K562 (cell line): ENCODE measurements at regions not wholly inside any gene's neighbourhood (a gene's known extent, or its start where the extent isn't known, plus 50 kb on each side); places are given as distances from the start of the nearest gene placed in this dataset.

Experiments
- ATAC-seq: fragments of 200-7000 bp; cut with Tn5 transposase; 3 replicates; pipeline ENCODE4 v1.9.1; 2020; ENCODE audit warnings: moderate library complexity
- BruUV-seq: library from RNA; stranded (reverse); fragments of 400-500 nt; replicated peaks from 2 replicates; lab custom pipeline; 2021; lab: Mats Ljungman, UMichigan
- CTCF ChIA-PET: fragments of 300-600 bp; formaldehyde crosslinking; extraction: SDS; loops from one replicate; lab custom pipeline; 2021; ENCODE audit warnings: low intra/inter-chr PET ratio; lab: Yijun Ruan, JAX
- POLR2A ChIA-PET: fragments of 300-600, 350-650 bp; sonication (Branson Sonifier 250); formaldehyde crosslinking; extraction: SDS; loops from one replicate; lab custom pipeline; 2021; ENCODE audit warnings: antibody characterized with exemption, inconsistent platforms; lab: Yijun Ruan, JAX
- DNase-seq, 4 experiments: peaks; one replicate each; pipeline versions ENCODE4 v3.0.0 to v3.0.0-alpha.2; 2011 to 2018; ENCODE audit warnings: low spot score in 3 of 4, mixed read lengths in 3 of 4; ENCODE audit errors: extremely low read depth in 1 of 4
- FAIRE-seq: peaks from 2 replicates; lab custom pipeline; 2011; peaks lifted over from hg19 to GRCh38; lab: Jason Lieb, UNC
- H2AFZ ChIP-seq: 2 replicates; pipeline ENCODE4 v1.6.0; 2011; ENCODE audit warnings: low read depth, low read length, control low read depth, inconsistent platforms
- H3K27ac ChIP-seq: fragments of 200-600 bp; 3 replicates; pipeline ENCODE4 v1.8.0; 2011; ENCODE audit warnings: low read depth, mild to moderate bottlenecking, control low read depth, inconsistent platforms, low read length, moderate library complexity, mixed read lengths; ENCODE audit errors: extremely low read depth
- H3K27me3 ChIP-seq, 2 experiments: fragments of 300-600 bp in 1 of 2; 2 replicates in 1 of 2; 3 replicates in 1 of 2; pipeline versions ENCODE4 v1.6.0 to v1.8.0; 2011; ENCODE audit warnings: inconsistent platforms in 2 of 2, low read length in 2 of 2, mild to moderate bottlenecking in 1 of 2, mixed read lengths in 1 of 2, moderate library complexity in 1 of 2; ENCODE audit not compliant: control insufficient read depth in 2 of 2, insufficient read depth in 2 of 2
- H3K36me3 ChIP-seq: fragments of 300-600 bp; 3 replicates; pipeline ENCODE4 v1.8.0; 2011; ENCODE audit warnings: mild to moderate bottlenecking, low read length, inconsistent platforms; ENCODE audit not compliant: control insufficient read depth, insufficient read depth
- H3K4me1 ChIP-seq, 2 experiments: fragments of 200-600 bp in 1 of 2; replicated peaks in 1 of 2; 2 replicates in 1 of 2; 3 replicates in 1 of 2; pipeline versions ENCODE4 v1.5.1 to v1.8.0; 2011; ENCODE audit warnings: inconsistent platforms in 2 of 2, low read length in 2 of 2, mild to moderate bottlenecking in 1 of 2, mixed read lengths in 1 of 2, moderate library complexity in 1 of 2; ENCODE audit not compliant: control insufficient read depth in 2 of 2, insufficient read depth in 2 of 2
- H3K4me2 ChIP-seq: 2 replicates; pipeline ENCODE4 v1.6.1; 2011; ENCODE audit warnings: low read length, control low read depth, inconsistent platforms, mixed read lengths; ENCODE audit not compliant: insufficient read depth
- H3K4me3 ChIP-seq: fragments of 200-600 bp; sonication (generic), shearing (Covaris generic); 2 replicates; pipeline ENCODE4 v1.5.1; 2016; ENCODE audit warnings: control low read depth, inconsistent platforms
- H3K79me2 ChIP-seq: fragments of 200-600 bp; 3 replicates; pipeline ENCODE4 v1.8.0; 2011; ENCODE audit warnings: low read length, inconsistent platforms; ENCODE audit not compliant: control insufficient read depth, insufficient read depth
- H3K9ac ChIP-seq, 2 experiments: 2 replicates each; pipeline versions ENCODE4 v1.6.0 to v1.6.1; 2011; ENCODE audit warnings: low read depth in 2 of 2, low read length in 2 of 2, control low read depth in 1 of 2, inconsistent platforms in 1 of 2, mild to moderate bottlenecking in 1 of 2, mixed read lengths in 1 of 2; ENCODE audit not compliant: insufficient read depth in 1 of 2
- H3K9me1 ChIP-seq: one replicate; pipeline ENCODE4 v1.6.0; 2011; ENCODE audit warnings: inconsistent platforms, mild to moderate bottlenecking, low read length, moderate library complexity; ENCODE audit not compliant: control insufficient read depth, insufficient read depth
- H3K9me3 ChIP-seq: replicated peaks from 2 replicates; pipeline ENCODE4 v1.5.1; 2011; ENCODE audit warnings: low read depth, low read length, inconsistent platforms; ENCODE audit not compliant: control insufficient read depth, insufficient read depth
- H4K20me1 ChIP-seq: replicated peaks from 2 replicates; pipeline ENCODE4 v1.6.1; 2011; ENCODE audit warnings: low read length, inconsistent platforms, mixed read lengths; ENCODE audit not compliant: control insufficient read depth, insufficient read depth
- ARHGAP35 ChIP-seq: fragments of 450-650 bp; IDR thresholded peaks from 2 replicates; pipeline ENCODE4 v1.6.1; 2018; ENCODE audit not compliant: partially characterized antibody
- CBFA2T2 ChIP-seq: fragments of 450-650 bp; conservative IDR thresholded peaks from 2 replicates; pipeline ENCODE4 v1.6.1; 2017; ENCODE audit warnings: mild to moderate bottlenecking
- FOSL1 ChIP-seq: fragments of 200-800 bp; sonication (Bioruptor generic); conservative IDR thresholded peaks from 2 replicates; pipeline ENCODE4 v1.6.1; 2016; ENCODE audit warnings: missing genetic modification characterization, missing compliant biosample characterization
- TSHZ1 ChIP-seq: fragments of 250-450 bp; sonication (Bioruptor Pico); IDR thresholded peaks from 2 replicates; pipeline ENCODE4 v1.4.0; 2020; ENCODE audit warnings: mild to moderate bottlenecking, moderate library complexity
- ZNF592 ChIP-seq: fragments of 450-650 bp; IDR thresholded peaks from 2 replicates; pipeline ENCODE4 v1.6.1; 2017; ENCODE audit warnings: antibody characterized with exemption, mild to moderate bottlenecking
- WGBS: fragments of 100-300 bp; shearing (Covaris generic); methylation state at CpG from one replicate; pipeline ENCODE4 v1.1.6; 2016; ENCODE audit warnings: low coverage, mixed read lengths; ENCODE audit not compliant: insufficient coverage; ENCODE audit errors: missing lambda C conversion rate; 5-methylcytosine and 5-hydroxymethylcytosine counted together
- in situ Hi-C: fragments of 300-500 bp; cut with MboI; formaldehyde crosslinking; loops from 4 replicates; pipeline ENCODE4 v1.15.0; 2018; ENCODE audit warnings: inconsistent platforms, mixed read lengths
- intact Hi-C: fragments of 100-400 bp; cut with micrococcal nuclease; formaldehyde crosslinking; loops from 2 replicates; pipeline ENCODE4 v1.14.2; 2022
- TF ChIP-seq, protein P1 (sequence below): sonication (generic); formaldehyde crosslinking; IDR thresholded peaks from 2 replicates; pipeline ENCODE4 v1.8.1; 2023; ENCODE audit warnings: missing genetic modification reagents, mild to moderate bottlenecking, borderline replicate concordance

DNA sequence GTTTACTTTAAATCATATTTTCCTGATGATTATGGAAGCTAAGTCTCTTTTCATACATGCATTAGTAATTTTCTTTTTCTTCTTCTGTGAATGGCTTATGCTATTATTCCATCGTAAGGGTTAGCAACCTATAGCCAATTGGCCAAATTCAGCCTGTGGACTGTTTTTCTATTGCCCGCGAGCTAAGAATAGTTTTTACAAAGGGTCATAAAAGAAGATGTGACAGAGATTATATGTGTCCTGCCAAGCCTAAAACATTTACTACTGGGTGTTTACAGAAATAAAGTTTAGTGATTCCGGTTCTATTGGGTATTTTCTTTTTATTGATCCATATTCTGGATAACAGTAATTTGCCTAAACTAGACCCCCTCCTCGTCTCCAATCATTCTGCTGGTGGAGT lies 268.8 kb upstream of the DIO3 start:
- CTCF ChIA-PET: no interaction called here
- TF ChIP-seq CBFA2T2 (no peak), ZNF592 (no peak), FOSL1 (tag) (no peak), ARHGAP35 (no peak), TSHZ1 (CRISPR knock-in tag) (no peak)
- TF ChIP-seq, protein P1, sequence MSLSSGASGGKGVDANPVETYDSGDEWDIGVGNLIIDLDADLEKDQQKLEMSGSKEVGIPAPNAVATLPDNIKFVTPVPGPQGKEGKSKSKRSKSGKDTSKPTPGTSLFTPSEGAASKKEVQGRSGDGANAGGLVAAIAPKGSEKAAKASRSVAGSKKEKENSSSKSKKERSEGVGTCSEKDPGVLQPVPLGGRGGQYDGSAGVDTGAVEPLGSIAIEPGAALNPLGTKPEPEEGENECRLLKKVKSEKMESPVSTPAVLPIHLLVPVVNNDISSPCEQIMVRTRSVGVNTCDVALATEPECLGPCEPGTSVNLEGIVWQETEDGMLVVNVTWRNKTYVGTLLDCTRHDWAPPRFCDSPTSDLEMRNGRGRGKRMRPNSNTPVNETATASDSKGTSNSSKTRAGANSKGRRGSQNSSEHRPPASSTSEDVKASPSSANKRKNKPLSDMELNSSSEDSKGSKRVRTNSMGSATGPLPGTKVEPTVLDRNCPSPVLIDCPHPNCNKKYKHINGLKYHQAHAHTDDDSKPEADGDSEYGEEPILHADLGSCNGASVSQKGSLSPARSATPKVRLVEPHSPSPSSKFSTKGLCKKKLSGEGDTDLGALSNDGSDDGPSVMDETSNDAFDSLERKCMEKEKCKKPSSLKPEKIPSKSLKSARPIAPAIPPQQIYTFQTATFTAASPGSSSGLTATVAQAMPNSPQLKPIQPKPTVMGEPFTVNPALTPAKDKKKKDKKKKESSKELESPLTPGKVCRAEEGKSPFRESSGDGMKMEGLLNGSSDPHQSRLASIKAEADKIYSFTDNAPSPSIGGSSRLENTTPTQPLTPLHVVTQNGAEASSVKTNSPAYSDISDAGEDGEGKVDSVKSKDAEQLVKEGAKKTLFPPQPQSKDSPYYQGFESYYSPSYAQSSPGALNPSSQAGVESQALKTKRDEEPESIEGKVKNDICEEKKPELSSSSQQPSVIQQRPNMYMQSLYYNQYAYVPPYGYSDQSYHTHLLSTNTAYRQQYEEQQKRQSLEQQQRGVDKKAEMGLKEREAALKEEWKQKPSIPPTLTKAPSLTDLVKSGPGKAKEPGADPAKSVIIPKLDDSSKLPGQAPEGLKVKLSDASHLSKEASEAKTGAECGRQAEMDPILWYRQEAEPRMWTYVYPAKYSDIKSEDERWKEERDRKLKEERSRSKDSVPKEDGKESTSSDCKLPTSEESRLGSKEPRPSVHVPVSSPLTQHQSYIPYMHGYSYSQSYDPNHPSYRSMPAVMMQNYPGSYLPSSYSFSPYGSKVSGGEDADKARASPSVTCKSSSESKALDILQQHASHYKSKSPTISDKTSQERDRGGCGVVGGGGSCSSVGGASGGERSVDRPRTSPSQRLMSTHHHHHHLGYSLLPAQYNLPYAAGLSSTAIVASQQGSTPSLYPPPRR (CRISPR knock-in tag): no peak

More for the DNA sequence above, 268.8 kb upstream of the DIO3 start:
- Histone ChIP-seq H3K27me3 (peaks cover 0 to 29% of the 10 kb centered on the region in 2 experiments; a peak in 2 of 5 replicates), H3K79me2 (no peaks in the 10 kb centered on the region), H3K36me3 (no peaks in the 10 kb centered on the region), H3K4me1 (no peaks in the 10 kb centered on the region), H3K9me1 (no peaks in the 10 kb centered on the region), H3K9ac (no peak overlapping the region), H4K20me1 (no peaks in the 10 kb centered on the region; the same call in 1 of the 2 replicates), H3K27ac (no peak overlapping the region), H2AFZ (no peak overlapping the region), H3K4me2 (no peak overlapping the region), H3K4me3 (no peak overlapping the region), H3K9me3 (no peaks in the 10 kb centered on the region)
- POLR2A ChIA-PET: interaction anchor here (0.6 kb wide), 1 partner anchor 63 kb away, joined by 3 read pairs; no protein-coding TSS in a partner anchor
- no TSS peak for BruUV-seq
- DNase-seq (no peak), FAIRE-seq (no peak), ATAC-seq (no peak)
- intact Hi-C loops: no loop called here
- in situ Hi-C loops: no loop called here
- 15% methylated on average over 5 of the region's 5 CpGs for WGBS
